NCI-H1436 (cell line): ENCODE measurements at regions not wholly inside any gene's neighbourhood (a gene's known extent, or its start where the extent isn't known, plus 50 kb on each side); places are given as distances from the start of the nearest gene placed in this dataset.
"Not testable (repeated sequence)": the region's sequence is repeated elsewhere in the genome, so short reads cannot be mapped to it uniquely, and the experiment has no call there.

Experiments used
- DNase-seq: peaks from one replicate; lab custom pipeline; 2025; lab: John Stamatoyannopoulos, UW

DNA sequence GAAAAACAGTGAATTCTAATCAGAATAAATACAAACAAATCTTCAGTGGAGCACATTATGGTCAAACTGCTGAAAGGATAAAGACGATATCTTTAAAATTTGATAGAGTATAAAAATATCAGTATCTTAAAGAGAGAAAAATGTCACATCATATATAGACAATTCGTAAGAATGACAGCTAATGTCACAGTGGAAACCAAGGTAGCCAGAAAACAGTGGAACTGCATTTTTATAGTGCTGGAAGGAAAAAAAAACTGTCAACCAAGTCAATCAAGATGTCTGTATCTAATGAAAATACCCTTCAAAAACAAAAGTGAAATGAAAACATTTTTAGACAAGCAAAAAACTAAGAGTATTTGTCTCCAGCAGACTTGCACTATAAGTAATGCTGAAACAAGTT, 73.4 kb upstream of the HMGXB4 start:
- no peak for DNase-seq

DNA sequence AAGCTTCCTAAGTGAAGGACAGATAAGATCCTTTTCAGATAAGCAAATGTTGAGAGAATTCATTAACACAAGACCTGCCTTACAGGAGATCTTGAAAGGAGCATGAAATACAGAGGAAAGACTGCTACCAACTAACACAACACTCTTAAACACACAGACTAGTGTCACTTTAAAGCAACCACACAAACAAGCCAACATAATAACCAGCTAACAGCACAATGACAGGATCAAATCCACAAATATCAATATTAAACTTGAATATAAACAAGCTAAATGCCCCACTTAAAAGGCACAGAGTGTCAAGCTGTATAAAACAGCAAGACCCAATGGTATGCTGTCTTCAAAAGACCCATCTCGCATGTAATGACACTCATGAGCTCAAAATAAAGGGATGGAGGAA, 70.8 kb upstream of the HMGXB4 start:
- DNase-seq: no peak

DNA sequence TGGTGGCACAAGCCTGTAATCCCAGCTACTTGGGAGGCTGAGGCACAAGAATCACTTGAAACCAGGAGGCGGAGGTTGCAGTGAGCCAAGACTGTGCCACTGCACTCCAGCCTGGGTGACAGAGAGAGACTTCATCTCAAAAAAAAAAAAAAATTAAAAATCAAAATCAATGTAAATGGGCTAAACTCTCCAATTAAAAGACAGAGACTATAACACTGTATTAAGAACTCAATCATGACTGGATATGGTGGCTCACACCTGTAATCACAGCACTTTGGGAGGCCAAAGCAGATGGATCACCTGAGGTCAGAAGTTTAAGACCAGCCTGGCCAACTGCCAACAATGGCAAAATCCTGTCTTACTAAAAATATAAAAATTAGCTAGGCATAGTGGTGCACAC, 68.4 kb upstream of the HMGXB4 start:
- not testable (repeated sequence) for DNase-seq

DNA sequence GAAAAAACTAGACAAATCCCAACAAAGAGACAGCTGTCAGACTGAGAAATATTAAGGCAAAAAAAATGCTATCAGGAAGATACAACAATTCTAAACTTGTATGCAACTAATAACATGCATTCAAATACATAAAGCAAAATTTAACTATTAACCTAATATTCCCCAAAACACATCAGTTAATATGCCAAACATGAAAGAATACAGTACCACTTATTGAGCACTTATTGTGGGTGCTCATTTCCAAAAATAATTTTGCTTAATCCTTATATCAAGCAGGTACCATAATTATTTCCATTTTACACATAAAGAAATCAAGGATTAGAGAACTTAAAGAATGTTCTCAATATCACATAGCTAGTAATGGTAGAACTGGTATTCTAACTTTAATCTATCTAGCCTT, 67.7 kb upstream of the HMGXB4 start:
- no peak for DNase-seq

DNA sequence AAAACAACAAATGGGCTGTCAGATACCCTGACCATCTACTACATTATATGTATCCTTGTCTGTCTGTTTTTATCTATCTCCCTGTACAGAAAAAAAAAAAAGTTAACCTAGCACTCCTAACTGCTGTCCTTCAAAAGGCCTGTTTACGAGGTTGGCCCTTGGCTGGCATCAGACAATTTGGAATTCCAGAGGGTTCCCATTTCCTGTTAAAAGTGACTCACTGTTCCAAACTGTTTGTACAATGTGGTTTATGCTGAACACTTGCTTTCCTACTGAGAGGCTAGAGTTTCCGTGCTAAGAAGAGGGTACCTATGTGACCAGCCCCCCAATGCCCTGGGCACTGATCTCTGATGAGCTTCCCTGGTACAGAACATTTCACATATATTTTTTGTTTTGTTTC, 65.9 kb upstream of the HMGXB4 start:
- no peak for DNase-seq

DNA sequence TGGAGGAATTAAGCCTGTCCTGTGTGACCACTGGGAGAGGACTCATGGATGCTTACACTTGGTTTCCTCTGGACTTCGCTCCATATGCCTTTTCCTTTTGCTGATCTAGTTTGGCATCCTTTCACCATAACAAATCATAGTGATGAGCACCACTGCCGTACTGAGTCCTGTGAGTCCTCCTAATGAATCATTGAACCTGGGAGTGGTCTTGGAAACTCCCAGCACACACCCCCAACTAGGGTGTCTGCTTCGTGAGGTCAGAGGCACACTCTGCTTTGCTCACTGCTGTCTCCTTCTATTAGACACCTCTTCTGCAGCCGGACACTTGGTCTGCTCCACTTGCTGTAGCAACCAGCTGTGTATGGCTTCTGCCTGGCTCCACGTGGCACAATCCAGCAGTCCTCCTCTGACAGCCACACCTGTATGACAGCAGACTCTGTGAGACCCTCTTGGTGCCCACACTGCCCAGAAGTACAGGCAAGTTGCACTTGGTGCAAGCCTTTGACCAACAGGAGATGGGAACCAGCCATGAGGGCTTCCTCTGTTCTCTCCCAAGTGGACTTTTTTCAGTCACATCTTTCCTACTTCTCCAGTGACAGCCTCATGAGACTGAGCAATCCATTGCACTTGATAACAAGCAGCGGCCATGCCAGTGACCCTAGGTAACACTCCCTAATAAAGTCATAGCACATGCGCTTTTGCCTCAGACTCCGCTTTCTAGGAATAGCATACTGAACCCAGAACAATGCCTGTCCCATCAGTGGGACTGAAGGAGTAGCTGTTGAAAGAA, 65.0 kb upstream of the HMGXB4 start:
- DNase-seq: no peak

DNA sequence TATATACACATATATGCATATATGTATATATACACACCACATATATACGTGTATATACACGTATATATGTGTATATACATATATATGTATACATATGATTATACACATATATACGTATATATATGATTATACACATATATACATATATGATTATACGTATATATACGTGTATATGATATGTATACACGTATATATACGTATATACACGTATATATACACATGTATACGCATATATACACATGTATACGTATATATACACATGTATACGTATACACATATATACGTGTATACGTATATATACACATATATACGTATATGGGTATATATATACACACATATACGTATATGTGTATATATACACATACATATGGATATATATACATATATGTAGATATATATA, 62.1 kb upstream of the HMGXB4 start:
- DNase-seq: no peak

DNA sequence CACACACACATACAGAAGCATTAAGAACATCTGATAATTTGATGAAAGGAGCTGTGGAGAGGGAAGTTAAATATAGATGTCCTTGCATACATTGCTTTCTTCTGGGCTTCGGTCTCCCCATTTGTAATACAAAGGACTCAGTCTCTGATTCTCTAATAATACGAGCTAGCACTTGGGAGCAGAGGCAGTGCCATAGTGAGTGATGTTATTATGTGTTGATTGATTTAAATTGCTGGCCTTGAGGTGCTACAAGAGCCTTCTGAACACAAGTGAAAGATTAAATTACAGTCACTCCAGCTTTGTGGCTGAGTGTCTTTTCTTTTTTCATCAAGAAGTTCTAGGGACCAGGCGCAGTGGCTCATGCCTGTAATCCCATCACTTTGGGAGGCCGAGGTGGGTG, 61.5 kb upstream of the HMGXB4 start:
- DNase-seq: peak; percentile 48

DNA sequence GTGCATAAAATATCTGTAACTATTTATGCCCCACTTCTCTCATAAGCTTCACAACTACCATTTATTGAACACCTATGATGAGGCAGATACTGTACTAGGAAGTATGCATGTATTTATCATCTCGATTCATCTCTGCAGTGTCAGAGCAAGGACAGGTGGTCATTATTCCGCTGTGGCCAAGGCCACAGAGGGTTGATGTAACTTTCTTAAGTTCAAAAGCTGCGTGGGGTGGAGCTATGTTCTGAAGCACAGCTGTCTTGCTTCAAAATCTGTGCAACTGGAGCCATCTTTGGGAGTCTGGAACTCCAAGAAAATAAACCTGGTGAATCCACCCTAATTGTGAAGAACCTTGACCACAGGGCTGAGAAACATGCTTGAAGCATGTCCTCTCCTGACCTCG, 60.2 kb upstream of the HMGXB4 start:
- DNase-seq: no peak

DNA sequence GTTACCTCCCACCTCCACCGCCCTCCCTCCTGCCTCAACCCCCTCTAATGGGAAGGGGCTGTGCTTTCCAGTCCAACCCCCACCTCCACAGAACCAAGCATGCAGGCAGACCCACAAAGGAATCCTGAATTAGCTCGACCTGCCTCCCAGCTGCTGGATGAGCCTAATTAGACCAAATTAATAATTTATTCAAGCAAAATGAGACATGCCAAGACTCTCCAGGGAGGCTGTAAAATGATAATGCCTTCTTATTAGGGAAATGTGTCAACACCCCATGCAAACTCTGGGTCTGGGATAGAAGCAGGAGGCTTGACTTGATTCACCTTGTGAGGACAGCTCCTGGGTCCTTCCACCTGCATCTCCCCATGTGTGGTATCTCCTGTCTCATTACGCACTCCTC, 59.4 kb upstream of the HMGXB4 start:
- DNase-seq: no peak

DNA sequence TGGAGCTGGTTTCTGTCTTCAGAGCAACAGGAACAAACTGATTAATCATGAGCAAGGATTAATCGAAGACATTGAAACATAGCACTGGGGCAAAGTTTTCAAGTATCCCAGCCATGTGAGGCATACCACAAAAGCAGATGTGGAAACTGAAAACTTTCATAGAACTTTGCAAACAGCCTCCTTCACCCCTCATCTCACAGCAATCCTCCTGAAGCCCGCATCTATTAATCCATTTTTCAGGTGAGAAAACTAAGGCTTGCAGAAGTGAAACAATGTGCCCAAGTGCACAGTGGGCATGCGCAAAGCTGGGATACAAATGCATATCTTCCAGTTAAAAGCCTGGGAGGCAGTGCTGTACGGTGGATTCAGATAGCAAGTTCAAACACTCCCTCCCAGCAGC, 58.6 kb upstream of the HMGXB4 start:
- DNase-seq: no peak

DNA sequence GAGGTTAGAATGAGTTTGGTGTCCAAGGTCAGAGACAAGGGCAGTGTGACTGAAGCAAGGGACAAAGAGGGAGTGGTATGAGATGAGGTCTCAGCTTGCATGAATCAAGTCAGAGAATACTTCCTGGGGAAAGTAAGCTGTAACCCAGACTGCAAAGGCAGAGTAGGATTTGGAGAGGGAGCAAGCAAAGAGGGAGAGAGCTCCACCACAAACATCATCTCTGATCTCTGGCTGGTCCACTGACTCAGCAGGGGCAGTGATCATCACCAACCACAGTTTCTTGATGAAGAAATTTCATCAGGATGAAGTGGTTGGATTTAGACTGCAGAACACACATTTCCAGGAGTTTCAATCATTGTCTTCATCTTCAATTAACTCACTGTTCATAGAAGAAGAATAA, 54.9 kb upstream of the HMGXB4 start:
- DNase-seq: no peak

DNA sequence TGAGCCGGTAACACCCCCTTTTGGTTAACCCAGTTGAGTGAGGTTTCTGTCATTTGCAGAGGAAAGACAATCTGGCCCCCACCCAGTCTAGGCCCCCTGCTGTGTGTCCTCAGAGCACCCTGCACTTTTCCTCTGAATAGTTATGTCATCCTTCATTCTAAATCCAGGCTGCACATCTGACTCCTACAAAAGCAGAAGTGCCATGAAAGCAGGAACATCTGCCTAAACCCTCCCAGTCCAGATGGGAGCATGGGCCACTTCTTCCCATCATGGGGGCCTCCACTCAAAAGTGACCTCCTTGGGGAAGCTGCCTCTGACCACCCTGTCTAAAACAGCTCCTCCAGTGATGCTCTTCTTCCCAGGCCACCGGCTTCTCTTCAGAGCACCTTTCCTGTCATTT, 53.7 kb upstream of the HMGXB4 start:
- DNase-seq: no peak

DNA sequence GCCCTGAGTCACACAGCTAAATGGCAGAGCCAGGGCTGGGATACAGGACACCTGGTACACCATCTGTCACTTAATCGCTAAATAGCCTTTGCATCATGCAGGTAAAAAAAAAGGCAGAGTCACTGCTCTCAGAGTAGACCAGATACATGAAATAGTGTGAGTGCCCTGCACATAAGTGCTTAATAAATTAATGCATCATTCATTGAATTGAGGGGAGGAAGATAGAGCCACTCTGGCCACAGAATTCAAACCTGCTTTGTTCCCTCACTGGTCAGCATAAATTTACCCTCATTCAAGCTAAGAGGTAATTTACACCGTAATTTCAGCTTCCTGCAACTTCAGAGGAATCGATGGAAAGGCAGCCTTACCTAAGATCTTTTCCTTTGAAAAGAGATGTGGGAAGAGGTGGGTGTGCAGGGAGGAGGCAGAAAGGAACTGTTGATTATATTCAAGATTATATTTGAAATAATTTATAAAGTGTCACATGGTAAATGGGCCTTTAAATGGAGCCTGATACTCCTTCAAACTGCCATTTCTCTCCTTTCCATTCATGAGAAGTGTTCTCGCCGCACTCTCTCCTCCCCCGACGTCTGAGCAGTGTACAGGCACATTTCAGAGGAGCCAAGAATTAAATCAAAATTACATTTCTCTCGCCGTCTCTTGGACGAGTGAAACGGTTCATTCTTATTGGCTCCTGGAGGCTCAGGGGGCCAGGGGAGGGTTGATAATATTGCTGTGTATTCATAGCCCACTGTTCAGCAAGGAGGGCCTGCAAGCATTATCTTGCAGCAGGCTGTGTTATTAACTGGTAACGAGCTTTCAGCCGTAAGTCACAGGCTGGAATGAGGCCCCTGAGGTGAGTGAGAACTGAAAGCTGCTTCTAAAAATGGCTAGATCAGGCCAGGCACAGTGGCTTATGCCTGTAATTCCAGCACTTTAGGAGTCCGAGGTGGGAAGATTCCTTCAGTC, 52.2 kb upstream of the HMGXB4 start:
- DNase-seq: peak; percentile 34

DNA sequence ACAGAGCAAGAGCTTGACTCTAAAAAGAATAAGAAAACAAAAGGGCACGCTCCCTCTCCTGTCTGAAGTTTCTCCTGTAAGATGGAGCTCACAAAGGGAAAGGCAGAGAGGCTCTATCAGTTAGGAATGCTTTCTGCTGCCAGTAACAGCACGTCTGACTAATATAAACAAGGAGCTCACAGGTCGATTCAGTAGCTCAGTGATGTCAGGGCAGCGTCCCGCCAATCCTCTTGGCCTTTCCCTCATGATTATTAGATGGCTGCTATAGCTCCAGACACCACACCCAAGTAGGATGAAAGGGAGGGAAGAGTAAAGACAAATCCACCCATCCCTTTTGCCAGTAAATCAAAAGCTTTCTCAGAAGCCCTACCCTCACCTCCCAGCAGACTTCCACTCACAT, 51.3 kb upstream of the HMGXB4 start:
- DNase-seq: no peak

DNA sequence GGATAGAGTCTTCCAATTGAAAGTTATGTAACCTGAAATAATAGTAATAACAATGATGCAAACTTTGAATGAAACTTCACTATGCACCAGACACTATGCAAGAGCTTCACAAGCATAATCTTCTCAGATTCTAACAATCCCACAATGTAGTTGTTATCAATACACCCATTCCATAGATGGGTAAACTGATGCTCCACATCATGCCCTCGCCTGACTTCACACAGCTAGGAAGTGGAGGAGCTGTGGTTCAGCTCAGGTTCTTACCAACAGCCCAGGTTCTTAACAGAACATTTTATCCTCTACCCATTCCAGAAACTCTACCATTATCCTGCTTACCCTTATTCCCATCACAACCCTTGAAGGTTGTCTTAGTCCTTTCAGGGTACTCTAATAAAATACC, 50.4 kb upstream of the HMGXB4 start:
- no peak for DNase-seq
